Ishikawa (cell line): ENCODE measurements at regions not wholly inside any gene's neighbourhood (a gene's known extent, or its start where the extent isn't known, plus 50 kb on each side); places are given as distances from the start of the nearest gene placed in this dataset.

Experiments
- CEBPB ChIP-seq: IDR thresholded peaks from 2 replicates; pipeline ENCODE4 v1.6.1; 2012
- CREB1 ChIP-seq: IDR thresholded peaks from 2 replicates; pipeline ENCODE4 v1.6.1; 2012; ENCODE audit warnings: low read depth
- EGR1 ChIP-seq: IDR thresholded peaks from 2 replicates; pipeline ENCODE4 v1.6.1; 2012
- EP300 ChIP-seq: IDR thresholded peaks from 2 replicates; pipeline ENCODE4 v1.6.1; 2012; ENCODE audit warnings: borderline replicate concordance
- FOXM1 ChIP-seq: IDR thresholded peaks from 2 replicates; pipeline ENCODE4 v1.6.1; 2012; ENCODE audit warnings: low read depth, borderline replicate concordance
- MAX ChIP-seq: IDR thresholded peaks from 2 replicates; pipeline ENCODE4 v1.6.1; 2012
- NFIC ChIP-seq: IDR thresholded peaks from 2 replicates; pipeline ENCODE4 v1.6.1; 2012
- RAD21 ChIP-seq: IDR thresholded peaks from 2 replicates; pipeline ENCODE4 v1.6.1; 2012; ENCODE audit warnings: low read depth
- REST ChIP-seq: IDR thresholded peaks from 2 replicates; pipeline ENCODE4 v1.6.1; 2012; ENCODE audit warnings: low read depth, mild to moderate bottlenecking
- TAF1 ChIP-seq: IDR thresholded peaks from 2 replicates; pipeline ENCODE4 v1.6.1; 2012; ENCODE audit warnings: low read depth, mild to moderate bottlenecking
- TCF12 ChIP-seq: IDR thresholded peaks from 2 replicates; pipeline ENCODE4 v1.6.1; 2012; ENCODE audit warnings: low read depth
- TEAD4 ChIP-seq: IDR thresholded peaks from 2 replicates; pipeline ENCODE4 v1.6.1; 2012
- USF1 ChIP-seq: IDR thresholded peaks from 2 replicates; pipeline ENCODE4 v1.6.1; 2012
- YY1 ChIP-seq: IDR thresholded peaks from 2 replicates; pipeline ENCODE4 v1.6.1; 2012; ENCODE audit warnings: low read depth
- ZBTB7A ChIP-seq: IDR thresholded peaks from 2 replicates; pipeline ENCODE4 v1.6.1; 2012; ENCODE audit warnings: low read depth

GRCh38 chr15:29514926-29515325, 245.3 kb upstream of the NSMCE3 start:
- no peak for TF ChIP-seq CEBPB
- no peak for TF ChIP-seq TAF1
- TF ChIP-seq TCF12: no peak
- TF ChIP-seq EP300: no peak
- TF ChIP-seq RAD21: no peak
- no peak for TF ChIP-seq ZBTB7A
- TF ChIP-seq FOXM1: no peak
- TF ChIP-seq NFIC: no peak
- TF ChIP-seq CREB1: no peak
- no peak for TF ChIP-seq REST
- no peak for TF ChIP-seq USF1
- no peak for TF ChIP-seq YY1
- TF ChIP-seq MAX: no peak
- TF ChIP-seq TEAD4: no peak

- TF ChIP-seq TCF12 (no peak), MAX (no peak), CEBPB (no peak), NFIC (no peak), REST (no peak), USF1 (no peak), FOXM1 (no peak), EP300 (no peak), ZBTB7A (no peak), RAD21 (no peak), TEAD4 (no peak)
Observed at GRCh38 chr15:29511663-29512062, 242.0 kb upstream of the NSMCE3 start.

- no peak for TF ChIP-seq EP300
- TF ChIP-seq MAX: no peak
- TF ChIP-seq CREB1: no peak
Observed at GRCh38 chr15:29490747-29491471, 221.3 kb upstream of the NSMCE3 start.

DNA sequence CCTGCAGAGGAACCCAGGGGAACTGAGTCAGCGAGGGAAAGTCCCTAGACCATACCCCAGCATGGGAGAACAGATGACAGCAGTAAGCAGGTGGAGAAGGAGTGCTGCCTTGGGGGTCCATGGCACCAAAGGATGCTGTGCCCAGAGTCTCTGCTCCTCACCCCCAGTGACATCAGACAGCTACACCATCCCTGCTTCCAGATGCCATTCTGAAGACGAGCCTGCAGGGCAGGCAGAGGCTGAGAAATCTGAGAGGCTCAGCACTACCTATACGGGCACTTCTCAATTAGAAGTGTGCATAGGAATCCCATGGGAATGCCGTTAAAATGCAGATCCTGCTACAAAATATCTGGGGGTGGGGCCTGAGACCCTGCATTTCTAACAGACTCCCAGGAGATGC, 211.3 kb upstream of the NSMCE3 start:
- TF ChIP-seq YY1 (no peak), EP300 (no peak), MAX (no peak), CEBPB (no peak), CREB1 (no peak), NFIC (no peak), REST (no peak), RAD21 (no peak), TAF1 (no peak), TEAD4 (no peak), EGR1 (no peak), ZBTB7A (no peak), FOXM1 (no peak), USF1 (no peak), TCF12 (no peak)
